Lower leg skin (tissue), 3 donors: ENCODE measurements at regions not wholly inside any gene's neighbourhood (a gene's known extent, or its start where the extent isn't known, plus 50 kb on each side); places are given as distances from the start of the nearest gene placed in this dataset.

Source experiments
- POLR2A ChIP-seq, 2 donors: fragments of 450-650 bp; IDR thresholded peaks; one replicate each; pipeline ENCODE4 v1.6.1; 2016 to 2017; ENCODE audit warnings: antibody characterized with exemption in 2 of 2, mild to moderate bottlenecking in 1 of 2, moderate library complexity in 1 of 2
- TF ChIP-seq, protein P1 (sequence below), 3 donors: fragments of 450-650 bp; IDR thresholded peaks; one replicate each; pipeline ENCODE4 v1.5.1; 2016; ENCODE audit warnings: antibody characterized with exemption in 3 of 3, mild to moderate bottlenecking in 3 of 3, moderate library complexity in 2 of 3

DNA sequence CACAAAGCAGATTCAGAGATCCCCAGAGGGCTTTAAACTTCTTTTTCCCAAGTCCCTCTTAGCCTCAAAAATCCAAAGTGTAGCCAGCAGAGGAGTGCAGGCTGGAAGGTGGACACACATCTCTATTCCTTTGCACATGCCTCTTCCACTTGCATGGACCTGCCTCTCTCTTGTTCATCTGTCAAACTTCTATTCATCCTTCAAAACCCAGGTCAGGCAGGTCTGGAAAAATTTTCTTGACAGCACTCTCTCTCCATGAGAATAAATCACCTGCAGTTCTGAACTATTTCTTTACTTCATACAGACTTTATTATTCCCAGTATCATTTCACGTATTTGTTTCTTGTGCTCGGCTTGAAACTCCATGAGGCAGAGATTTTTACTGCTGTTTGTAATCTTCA is 127.5 kb downstream of the SS18 start:
- TF ChIP-seq POLR2A (IDR thresholded peaks at IDR 0.05) = no peak
- TF ChIP-seq, protein P1, sequence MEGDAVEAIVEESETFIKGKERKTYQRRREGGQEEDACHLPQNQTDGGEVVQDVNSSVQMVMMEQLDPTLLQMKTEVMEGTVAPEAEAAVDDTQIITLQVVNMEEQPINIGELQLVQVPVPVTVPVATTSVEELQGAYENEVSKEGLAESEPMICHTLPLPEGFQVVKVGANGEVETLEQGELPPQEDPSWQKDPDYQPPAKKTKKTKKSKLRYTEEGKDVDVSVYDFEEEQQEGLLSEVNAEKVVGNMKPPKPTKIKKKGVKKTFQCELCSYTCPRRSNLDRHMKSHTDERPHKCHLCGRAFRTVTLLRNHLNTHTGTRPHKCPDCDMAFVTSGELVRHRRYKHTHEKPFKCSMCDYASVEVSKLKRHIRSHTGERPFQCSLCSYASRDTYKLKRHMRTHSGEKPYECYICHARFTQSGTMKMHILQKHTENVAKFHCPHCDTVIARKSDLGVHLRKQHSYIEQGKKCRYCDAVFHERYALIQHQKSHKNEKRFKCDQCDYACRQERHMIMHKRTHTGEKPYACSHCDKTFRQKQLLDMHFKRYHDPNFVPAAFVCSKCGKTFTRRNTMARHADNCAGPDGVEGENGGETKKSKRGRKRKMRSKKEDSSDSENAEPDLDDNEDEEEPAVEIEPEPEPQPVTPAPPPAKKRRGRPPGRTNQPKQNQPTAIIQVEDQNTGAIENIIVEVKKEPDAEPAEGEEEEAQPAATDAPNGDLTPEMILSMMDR (IDR thresholded peaks at IDR 0.05) = no peak
